Activated CD4-positive, alpha-beta memory T cell treated with anti-CD3 and anti-CD28 coated beads for 36 hours (primary cell): ENCODE measurements at regions not wholly inside any gene's neighbourhood (a gene's known extent, or its start where the extent isn't known, plus 50 kb on each side); places are given as distances from the start of the nearest gene placed in this dataset.

ENCODE experiments used
- CTCF ChIA-PET: fragments of 350-600 bp; sonication (Branson Sonifier 250); formaldehyde crosslinking; loops from one replicate; lab custom pipeline; 2021; ENCODE audit warnings: antibody characterized with exemption, inconsistent platforms; lab: Charles Lee
- POLR2A ChIA-PET: fragments of 350-600 bp; sonication (Branson Sonifier 250); formaldehyde crosslinking; loops from one replicate; lab custom pipeline; 2021; ENCODE audit warnings: antibody characterized with exemption; lab: Charles Lee
- DNase-seq: peaks from one replicate; pipeline ENCODE4 v3.0.0-alpha.2; 2020
- H3K27ac Mint-ChIP-seq: one replicate; pipeline ENCODE4 v1.8.0; 2021; ENCODE audit warnings: mixed read lengths
- H3K27me3 Mint-ChIP-seq: one replicate; pipeline ENCODE4 v1.8.0; 2021; ENCODE audit warnings: mixed read lengths
- H3K36me3 Mint-ChIP-seq: one replicate; pipeline ENCODE4 v1.8.0; 2021; ENCODE audit warnings: mixed read lengths
- H3K4me1 Mint-ChIP-seq: one replicate; pipeline ENCODE4 v1.8.0; 2021; ENCODE audit warnings: low read depth, mixed read lengths
- H3K4me3 Mint-ChIP-seq: one replicate; pipeline ENCODE4 v1.8.0; 2021; ENCODE audit warnings: mild to moderate bottlenecking, mixed read lengths
- H3K9me3 Mint-ChIP-seq: one replicate; pipeline ENCODE4 v1.8.0; 2021; ENCODE audit warnings: mixed read lengths
- intact Hi-C: fragments of 100-400 bp; cut with micrococcal nuclease; formaldehyde crosslinking; loops from one replicate; pipeline ENCODE4 v1.15.1; 2023

DNA sequence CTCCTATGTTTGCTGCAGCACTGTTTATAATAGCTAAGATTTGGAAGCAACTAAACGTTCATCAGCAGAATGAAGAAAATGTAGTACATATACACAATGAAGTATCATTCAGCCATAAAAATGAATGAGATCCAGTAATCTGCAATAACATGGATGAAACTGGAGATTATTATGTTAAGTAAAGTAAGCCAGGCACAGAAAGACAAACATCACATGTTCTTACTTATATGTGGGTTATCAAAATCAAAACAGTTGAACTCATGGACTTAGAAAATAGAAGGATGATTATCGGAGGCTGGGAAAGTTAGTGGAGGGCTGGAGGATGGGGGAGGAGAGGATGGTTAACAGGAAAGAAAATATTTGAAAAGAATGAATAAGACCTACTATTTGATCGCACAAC lies 1017.6 kb downstream of the KCNT2 start:
- no peak overlapping the region for H3K27ac Mint-ChIP-seq
- no peaks in the 10 kb centered on the region for H3K36me3 Mint-ChIP-seq
- peaks cover 5% of the 10 kb centered on the region for H3K9me3 Mint-ChIP-seq
- no peak overlapping the region for H3K4me3 Mint-ChIP-seq
- CTCF ChIA-PET, result no interaction called here
- intact Hi-C loops, result no loop called here
- POLR2A ChIA-PET, result no interaction called here
- H3K27me3 Mint-ChIP-seq, result no peaks in the 10 kb centered on the region
- no peak for DNase-seq
- no peaks in the 10 kb centered on the region for H3K4me1 Mint-ChIP-seq

- ChIA-PET POLR2A (no interaction called here), CTCF (no interaction called here)
- Mint-ChIP-seq H3K27ac (no peak overlapping the region), H3K4me3 (no peak overlapping the region), H3K27me3 (no peaks in the 10 kb centered on the region), H3K4me1 (no peaks in the 10 kb centered on the region), H3K9me3 (peaks cover 5% of the 10 kb centered on the region), H3K36me3 (no peaks in the 10 kb centered on the region)
- intact Hi-C loops, result no loop called here
- no peak for DNase-seq
Measured at GRCh38 chr1:195584870-195585624, 1023.2 kb downstream of the KCNT2 start.

- Mint-ChIP-seq H3K9me3 (no peaks in the 10 kb centered on the region), H3K4me1 (no peaks in the 10 kb centered on the region), H3K36me3 (no peaks in the 10 kb centered on the region), H3K27ac (no peak overlapping the region), H3K27me3 (no peaks in the 10 kb centered on the region), H3K4me3 (no peak overlapping the region)
- intact Hi-C loops, result no loop called here
- ChIA-PET POLR2A (no interaction called here), CTCF (no interaction called here)
- no peak for DNase-seq
Measured at GRCh38 chr1:195580988-195581387, 1027.3 kb downstream of the KCNT2 start.

DNA sequence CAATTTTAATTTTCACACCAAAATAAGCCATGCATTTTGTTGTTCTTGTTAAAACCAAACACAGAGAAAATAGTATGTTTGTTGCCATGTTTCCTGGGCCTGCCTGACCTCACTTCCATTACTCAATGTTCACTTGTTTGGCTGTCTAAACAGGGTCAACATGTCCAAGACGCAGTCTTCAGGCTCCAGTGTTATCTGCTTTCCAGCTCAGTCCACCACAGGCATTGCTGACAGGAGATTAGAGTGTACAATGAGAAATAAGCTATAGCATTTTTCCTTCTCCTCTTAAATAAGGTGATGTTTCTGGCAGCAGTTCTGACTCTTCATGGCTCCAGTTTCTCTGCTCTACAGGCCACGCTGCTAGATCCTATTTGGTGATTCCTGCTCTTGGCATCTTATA lies 1030.5 kb downstream of the KCNT2 start:
- ChIA-PET POLR2A (no interaction called here), CTCF (no interaction called here)
- Mint-ChIP-seq H3K4me3 (no peak overlapping the region), H3K27ac (no peak overlapping the region), H3K4me1 (no peaks in the 10 kb centered on the region), H3K36me3 (no peaks in the 10 kb centered on the region), H3K27me3 (no peaks in the 10 kb centered on the region), H3K9me3 (peaks cover 5% of the 10 kb centered on the region)
- intact Hi-C loops, result no loop called here
- DNase-seq, result no peak

DNA sequence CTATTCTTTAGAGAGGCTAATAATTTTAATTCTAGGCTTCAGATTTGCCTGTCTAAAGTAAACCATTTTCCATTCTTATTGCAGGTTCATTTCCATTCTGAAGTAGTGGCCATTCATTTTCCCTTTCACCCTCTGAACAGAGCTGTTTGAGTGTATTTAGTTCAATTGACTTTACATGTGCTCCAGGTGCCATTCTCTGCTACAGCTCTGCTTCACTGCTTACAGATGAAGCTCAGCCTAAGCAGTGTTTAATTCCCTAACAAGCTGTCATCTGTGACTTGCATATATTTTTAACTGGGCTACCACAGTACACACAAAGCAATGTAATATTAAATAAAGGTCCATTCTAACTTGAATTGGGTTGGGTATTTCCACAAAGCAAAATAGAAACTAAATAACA lies 1031.6 kb downstream of the KCNT2 start:
- Mint-ChIP-seq H3K27ac (no peak overlapping the region), H3K36me3 (no peaks in the 10 kb centered on the region), H3K4me3 (no peak overlapping the region), H3K9me3 (peaks cover 5% of the 10 kb centered on the region), H3K4me1 (no peaks in the 10 kb centered on the region), H3K27me3 (no peaks in the 10 kb centered on the region)
- POLR2A ChIA-PET, result no interaction called here
- intact Hi-C loops, result no loop called here
- CTCF ChIA-PET, result no interaction called here
- no peak for DNase-seq

DNA sequence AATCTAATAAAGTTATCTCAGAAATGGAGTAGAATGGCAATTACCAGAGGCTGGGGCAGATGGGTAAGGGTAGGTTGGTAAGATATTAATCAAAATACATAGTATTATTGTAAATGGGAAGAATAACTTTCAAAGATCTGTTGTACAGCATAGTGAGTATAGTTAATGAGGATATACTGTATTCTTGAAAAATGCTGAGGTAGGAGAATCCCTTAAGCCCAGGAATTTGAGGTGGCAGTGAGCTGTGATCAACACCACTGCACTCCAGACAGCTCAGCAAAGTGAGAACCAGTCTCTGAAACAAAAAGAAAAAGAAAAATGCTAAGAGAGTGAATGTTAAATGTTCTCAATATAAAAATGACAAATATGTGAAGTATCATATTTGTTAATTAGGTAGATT lies 1033.7 kb downstream of the KCNT2 start:
- Mint-ChIP-seq H3K27me3 (no peaks in the 10 kb centered on the region), H3K9me3 (peaks cover 5% of the 10 kb centered on the region), H3K27ac (no peak overlapping the region), H3K4me3 (no peak overlapping the region), H3K4me1 (no peaks in the 10 kb centered on the region), H3K36me3 (no peaks in the 10 kb centered on the region)
- POLR2A ChIA-PET, result no interaction called here
- intact Hi-C loops, result no loop called here
- CTCF ChIA-PET, result no interaction called here
- no peak for DNase-seq

DNA sequence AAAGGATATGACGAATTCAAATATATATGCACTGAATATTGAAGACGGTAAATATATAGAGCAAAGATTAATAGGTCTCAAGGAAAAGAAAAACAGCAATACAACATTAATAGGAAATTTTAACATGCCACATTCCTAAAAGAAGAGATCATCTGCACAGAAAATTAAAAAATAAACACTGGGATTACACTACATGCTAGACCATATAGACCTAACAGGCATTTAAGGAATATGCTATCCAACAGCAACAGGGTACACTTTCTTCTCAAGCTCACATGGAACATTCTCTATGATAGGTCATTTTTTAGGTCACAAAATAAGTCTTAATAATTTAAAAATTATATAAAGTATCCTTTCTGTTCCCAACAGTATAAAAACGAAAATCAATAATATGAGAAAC lies 1038.3 kb downstream of the KCNT2 start:
- Mint-ChIP-seq H3K27ac (no peak overlapping the region), H3K9me3 (peaks cover 5% of the 10 kb centered on the region), H3K4me1 (no peaks in the 10 kb centered on the region), H3K27me3 (no peaks in the 10 kb centered on the region), H3K36me3 (no peaks in the 10 kb centered on the region), H3K4me3 (no peak overlapping the region)
- CTCF ChIA-PET, result no interaction called here
- DNase-seq, result no peak
- intact Hi-C loops, result no loop called here
- POLR2A ChIA-PET, result no interaction called here

DNA sequence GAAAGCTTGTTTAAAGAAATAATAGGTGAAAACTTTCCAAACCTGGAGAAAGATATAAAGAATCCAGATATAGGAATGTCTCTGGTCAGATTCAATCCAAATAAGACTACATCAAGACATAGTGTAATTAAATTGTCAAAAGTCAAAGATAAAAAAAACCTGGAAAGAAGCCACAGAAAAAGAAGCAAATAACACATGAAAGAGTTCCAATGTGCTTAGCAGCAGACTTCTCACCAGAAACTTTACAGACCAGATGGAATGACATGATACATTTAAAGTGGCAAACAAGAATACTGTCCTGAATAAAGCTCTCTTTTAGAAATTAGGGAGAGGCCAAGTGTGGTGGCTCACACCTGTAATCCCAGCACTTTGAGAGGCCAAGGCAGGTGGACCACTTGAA lies 1039.9 kb downstream of the KCNT2 start:
- Mint-ChIP-seq H3K4me3 (no peak overlapping the region), H3K27ac (no peak overlapping the region), H3K9me3 (peaks cover 5% of the 10 kb centered on the region), H3K4me1 (no peaks in the 10 kb centered on the region), H3K27me3 (no peaks in the 10 kb centered on the region), H3K36me3 (no peaks in the 10 kb centered on the region)
- DNase-seq, result no peak
- POLR2A ChIA-PET, result no interaction called here
- intact Hi-C loops, result no loop called here
- CTCF ChIA-PET, result no interaction called here

DNA sequence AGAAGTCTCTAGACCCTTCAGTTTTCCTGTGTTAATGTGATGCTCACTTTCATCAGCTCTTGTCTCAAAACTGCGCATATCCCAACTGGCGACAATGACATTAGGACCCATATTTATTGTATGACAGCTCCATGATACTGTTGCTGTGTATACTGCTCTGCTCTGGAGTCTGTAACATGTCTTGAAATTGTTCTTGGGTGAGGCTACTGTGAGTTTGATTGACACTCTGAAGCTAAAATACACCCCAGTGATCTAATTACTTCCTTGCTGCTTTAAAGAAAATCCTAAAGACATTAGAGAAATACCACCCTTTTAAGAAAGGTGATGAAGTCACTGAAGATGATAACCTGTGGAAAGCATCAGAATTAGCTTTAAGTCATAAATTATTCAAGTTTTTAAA lies 1046.2 kb downstream of the KCNT2 start:
- Mint-ChIP-seq H3K4me1 (no peaks in the 10 kb centered on the region), H3K27ac (no peak overlapping the region), H3K36me3 (no peaks in the 10 kb centered on the region), H3K27me3 (no peaks in the 10 kb centered on the region), H3K4me3 (no peak overlapping the region), H3K9me3 (no peaks in the 10 kb centered on the region)
- intact Hi-C loops, result no loop called here
- POLR2A ChIA-PET, result no interaction called here
- CTCF ChIA-PET, result no interaction called here
- no peak for DNase-seq

DNA sequence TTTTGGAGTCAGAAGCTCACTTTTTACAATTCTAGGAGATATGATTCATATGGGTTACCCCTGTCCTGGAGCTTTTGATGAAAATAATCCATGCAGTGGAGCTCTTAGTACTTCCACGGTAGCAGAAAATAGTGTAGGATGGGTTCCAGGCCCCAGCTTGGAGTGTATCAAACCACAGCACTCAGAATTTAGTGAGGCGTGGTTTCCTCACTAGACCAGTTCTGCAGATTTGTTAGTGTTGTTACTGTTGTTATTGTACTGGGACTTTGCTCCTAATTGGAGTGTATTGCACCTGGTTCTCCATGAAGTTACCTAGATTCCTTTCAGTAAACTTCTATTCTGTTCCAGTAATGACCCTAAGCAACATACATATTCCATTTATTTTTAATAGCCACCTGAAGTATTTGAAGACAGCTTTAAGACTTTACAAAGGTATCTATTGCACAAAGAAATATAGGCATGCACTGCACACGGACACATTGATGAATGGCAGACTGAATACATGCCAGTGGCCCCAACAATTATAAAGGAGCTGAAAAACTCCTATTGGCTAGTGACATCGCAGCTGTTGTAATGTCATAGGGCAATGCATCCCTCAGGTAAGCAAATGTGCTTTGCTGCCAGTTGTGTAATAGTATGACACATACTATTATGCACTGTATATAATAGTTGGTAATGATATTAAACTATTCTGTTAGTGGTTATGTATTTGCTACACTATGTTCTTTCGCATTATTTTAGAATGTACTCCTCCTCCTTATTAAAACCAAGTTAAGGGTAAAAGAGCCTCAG lies 1058.0 kb downstream of the KCNT2 start:
- H3K9me3 Mint-ChIP-seq, result no peaks in the 10 kb centered on the region
- no peaks in the 10 kb centered on the region for H3K4me1 Mint-ChIP-seq
- DNase-seq, result no peak
- H3K4me3 Mint-ChIP-seq, result no peak overlapping the region
- ChIA-PET POLR2A (no interaction called here), CTCF (no interaction called here)
- no peaks in the 10 kb centered on the region for H3K36me3 Mint-ChIP-seq
- no peak overlapping the region for H3K27ac Mint-ChIP-seq
- intact Hi-C loops, result no loop called here
- H3K27me3 Mint-ChIP-seq, result no peaks in the 10 kb centered on the region

GRCh38 chr1:195530961-195531360 lies 1077.3 kb downstream of the KCNT2 start:
- H3K4me3 Mint-ChIP-seq, result no peak overlapping the region
- H3K36me3 Mint-ChIP-seq, result no peaks in the 10 kb centered on the region
- H3K27ac Mint-ChIP-seq, result no peak overlapping the region
- ChIA-PET POLR2A (no interaction called here), CTCF (no interaction called here)
- intact Hi-C loops, result no loop called here
- H3K9me3 Mint-ChIP-seq, result no peaks in the 10 kb centered on the region
- no peaks in the 10 kb centered on the region for H3K4me1 Mint-ChIP-seq
- H3K27me3 Mint-ChIP-seq, result no peaks in the 10 kb centered on the region
- no peak for DNase-seq

DNA sequence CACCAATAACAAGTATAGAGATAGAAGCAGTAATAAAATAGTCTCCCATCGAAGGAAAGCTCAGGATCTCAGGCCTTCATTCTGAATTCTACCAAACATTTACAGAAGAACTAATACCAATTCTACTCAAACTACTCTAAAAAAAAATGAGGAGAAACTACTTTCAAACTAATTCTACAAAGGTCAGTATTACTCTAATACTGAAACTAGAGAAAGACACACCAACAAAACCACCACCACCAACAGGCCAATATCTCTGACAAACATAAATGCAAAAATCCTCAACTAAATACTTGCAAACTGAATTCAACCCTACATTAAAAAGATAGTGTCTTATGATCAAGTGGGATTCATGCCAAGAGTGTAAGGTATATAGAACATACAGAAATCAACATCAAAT lies 1078.4 kb downstream of the KCNT2 start:
- ChIA-PET CTCF (no interaction called here), POLR2A (no interaction called here)
- no peak for DNase-seq
- intact Hi-C loops, result no loop called here
- Mint-ChIP-seq H3K36me3 (no peaks in the 10 kb centered on the region), H3K4me3 (no peak overlapping the region), H3K27me3 (no peaks in the 10 kb centered on the region), H3K4me1 (no peaks in the 10 kb centered on the region), H3K27ac (no peak overlapping the region), H3K9me3 (no peaks in the 10 kb centered on the region)

DNA sequence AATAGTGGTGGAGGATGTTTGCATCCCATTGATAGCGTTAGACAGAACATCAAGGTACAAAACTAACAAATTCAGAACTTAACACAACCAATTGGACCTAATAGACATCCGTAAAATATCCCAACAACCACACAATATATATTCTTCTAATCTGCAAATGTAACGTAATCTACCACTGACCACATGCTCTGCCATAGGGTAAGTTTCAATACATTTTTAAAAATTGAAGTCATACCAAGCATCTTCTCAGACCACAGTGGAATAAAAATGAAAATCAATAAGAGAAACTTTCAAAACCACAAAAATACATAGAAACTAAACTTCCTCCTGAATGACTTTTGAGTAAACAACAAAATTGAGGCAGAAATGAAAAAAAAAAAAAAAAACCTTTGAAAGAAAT lies 1087.5 kb downstream of the KCNT2 start:
- H3K4me1 Mint-ChIP-seq, result no peaks in the 10 kb centered on the region
- intact Hi-C loops, result no loop called here
- no peaks in the 10 kb centered on the region for H3K27me3 Mint-ChIP-seq

More for the DNA sequence above, 1087.5 kb downstream of the KCNT2 start:
- no peak overlapping the region for H3K27ac Mint-ChIP-seq
- H3K4me3 Mint-ChIP-seq, result no peak overlapping the region
- H3K36me3 Mint-ChIP-seq, result no peaks in the 10 kb centered on the region
- no peak for DNase-seq
- ChIA-PET CTCF (no interaction called here), POLR2A (no interaction called here)
- H3K9me3 Mint-ChIP-seq, result peaks cover 14% of the 10 kb centered on the region
